Dendritic cell treated with granulocyte-macrophage colony-stimulating factor and Interleukin-4, amounts not matched to agents 40 ng/mL and 50 ng/mL, for 4 days (primary cell): ENCODE measurements at regions not wholly inside any gene's neighbourhood (a gene's known extent, or its start where the extent isn't known, plus 50 kb on each side); places are given as distances from the start of the nearest gene placed in this dataset.

Experiments used
- H3K27ac Mint-ChIP-seq: one replicate; pipeline ENCODE4 v1.8.0; 2022; ENCODE audit warnings: mild to moderate bottlenecking, mixed read lengths
- H3K27me3 Mint-ChIP-seq: one replicate; pipeline ENCODE4 v1.8.0; 2022; ENCODE audit warnings: mild to moderate bottlenecking, mixed read lengths
- H3K36me3 Mint-ChIP-seq: one replicate; pipeline ENCODE4 v1.8.0; 2022; ENCODE audit warnings: low read depth, mixed read lengths
- H3K4me1 Mint-ChIP-seq: one replicate; pipeline ENCODE4 v1.8.0; 2022; ENCODE audit warnings: low read depth, mixed read lengths
- H3K4me3 Mint-ChIP-seq: one replicate; pipeline ENCODE4 v1.8.0; 2022; ENCODE audit warnings: mild to moderate bottlenecking, moderate library complexity, mixed read lengths
- H3K9me3 Mint-ChIP-seq: one replicate; pipeline ENCODE4 v1.8.0; 2022; ENCODE audit warnings: mixed read lengths
- intact Hi-C: fragments of 100-400 bp; cut with micrococcal nuclease; formaldehyde crosslinking; loops from one replicate; pipeline ENCODE4 v1.15.0; 2022

DNA sequence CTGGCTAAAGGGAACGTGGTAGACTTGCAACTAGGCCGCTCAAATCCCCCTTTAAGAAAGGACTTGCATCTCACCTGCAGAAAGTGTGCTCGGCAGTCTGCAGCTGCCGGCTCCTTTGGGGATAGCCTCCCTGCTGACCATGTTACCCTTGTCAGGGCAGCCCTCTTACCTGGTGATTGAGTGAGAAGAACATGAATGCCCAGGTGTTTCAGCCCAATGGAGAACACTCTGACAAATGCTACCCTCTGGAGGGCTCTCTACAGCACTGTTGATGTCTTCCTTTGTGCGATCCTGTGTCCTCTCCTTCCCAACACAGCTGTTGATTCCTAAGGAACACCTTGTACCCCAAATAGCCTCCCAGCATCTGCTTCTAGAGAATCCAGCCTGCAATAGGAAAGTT is 178.7 kb upstream of the LDB2 start:
- Mint-ChIP-seq H3K9me3 (no peaks in the 10 kb centered on the region), H3K4me1 (no peaks in the 10 kb centered on the region), H3K27ac (no peak overlapping the region), H3K4me3 (no peak overlapping the region), H3K27me3 (peaks cover 1% of the 10 kb centered on the region), H3K36me3 (no peaks in the 10 kb centered on the region)
- intact Hi-C loops: no loop called here

DNA sequence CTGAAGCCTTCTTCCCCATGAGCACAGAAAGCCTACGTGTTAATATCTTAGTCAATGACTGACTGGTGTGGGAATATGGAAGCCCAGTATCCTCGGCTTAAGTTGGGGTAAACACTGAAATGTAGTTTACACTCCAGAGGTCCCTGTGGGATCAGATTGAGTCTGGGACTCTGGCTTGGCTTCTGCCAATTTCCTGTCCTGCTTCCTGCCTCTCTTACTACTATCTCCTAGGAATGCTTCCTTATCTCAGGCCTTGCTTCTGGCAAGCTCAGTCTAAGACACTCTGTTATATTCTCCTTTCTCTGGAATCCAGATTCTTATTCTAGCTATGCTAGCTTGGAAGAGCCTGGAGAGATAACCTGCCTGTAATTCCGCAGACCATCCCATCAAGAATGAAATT is 174.0 kb upstream of the LDB2 start:
- Mint-ChIP-seq H3K36me3 (no peaks in the 10 kb centered on the region), H3K27ac (no peak overlapping the region), H3K27me3 (peaks cover 1% of the 10 kb centered on the region), H3K4me3 (no peak overlapping the region), H3K9me3 (no peaks in the 10 kb centered on the region), H3K4me1 (no peaks in the 10 kb centered on the region)
- intact Hi-C loops: no loop called here

DNA sequence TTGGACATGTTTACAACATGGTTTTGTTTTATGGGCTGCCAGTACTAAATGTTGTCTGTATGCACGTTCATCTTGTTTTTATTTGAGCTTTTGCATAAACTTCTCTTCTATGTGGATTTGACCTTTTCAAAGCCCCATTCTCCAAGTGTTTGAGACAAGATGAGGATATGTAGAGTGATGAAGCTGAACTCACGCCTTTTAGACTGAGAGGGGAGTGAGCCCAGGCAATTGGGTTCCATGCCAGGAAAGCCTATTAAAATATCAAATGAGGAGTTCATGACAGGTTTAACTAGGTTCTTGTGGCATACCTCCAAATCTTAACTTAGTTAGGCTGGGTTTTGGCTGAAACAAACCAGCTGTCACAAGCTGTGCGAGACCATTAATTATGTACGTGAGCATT is 170.4 kb upstream of the LDB2 start:
- Mint-ChIP-seq H3K27me3 (no peaks in the 10 kb centered on the region), H3K4me1 (no peaks in the 10 kb centered on the region), H3K9me3 (no peaks in the 10 kb centered on the region), H3K27ac (no peak overlapping the region), H3K4me3 (no peak overlapping the region), H3K36me3 (no peaks in the 10 kb centered on the region)
- intact Hi-C loops: no loop called here

DNA sequence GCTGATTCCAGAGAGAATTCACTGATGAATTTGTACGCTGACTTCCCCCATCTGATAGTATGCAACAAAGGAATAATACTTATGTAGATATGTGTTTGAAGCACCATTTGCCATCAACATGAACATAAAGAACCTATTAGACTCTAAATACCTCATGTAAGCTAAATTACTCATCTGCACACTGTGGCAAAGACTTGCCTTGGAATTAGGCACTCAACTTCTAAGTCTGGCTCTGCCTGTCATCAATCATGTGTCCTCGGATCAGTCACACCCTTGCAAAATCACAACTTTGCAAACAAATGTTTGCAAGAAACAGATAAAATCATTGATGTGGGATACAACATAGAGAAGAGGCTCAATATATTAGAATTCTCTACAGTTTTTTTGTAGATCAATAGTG is 169.9 kb upstream of the LDB2 start:
- Mint-ChIP-seq H3K36me3 (no peaks in the 10 kb centered on the region), H3K27ac (no peak overlapping the region), H3K4me3 (no peak overlapping the region), H3K4me1 (no peaks in the 10 kb centered on the region), H3K27me3 (no peaks in the 10 kb centered on the region), H3K9me3 (no peaks in the 10 kb centered on the region)
- intact Hi-C loops: no loop called here

DNA sequence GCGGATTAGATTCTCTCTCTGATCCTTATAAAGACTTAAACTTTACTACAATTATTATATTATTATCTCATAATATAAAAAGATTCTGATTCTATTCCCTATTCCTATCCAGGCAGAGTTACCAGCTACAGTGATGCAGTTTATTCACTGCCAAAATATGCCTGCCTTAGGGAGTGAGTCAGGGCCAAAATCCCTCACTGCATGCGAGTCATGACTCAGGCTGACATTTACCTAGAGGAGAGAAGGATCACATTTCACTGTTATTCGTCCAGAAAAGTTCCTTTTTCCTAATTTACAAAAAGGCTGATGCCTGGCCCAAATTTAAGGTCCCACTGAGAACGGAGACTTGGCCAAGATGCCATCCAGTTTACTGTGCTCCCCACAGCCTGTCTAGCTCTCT is 168.5 kb upstream of the LDB2 start:
- no peak overlapping the region for H3K27ac Mint-ChIP-seq
- no peaks in the 10 kb centered on the region for H3K27me3 Mint-ChIP-seq
- H3K9me3 Mint-ChIP-seq: no peaks in the 10 kb centered on the region
- H3K4me3 Mint-ChIP-seq: no peak overlapping the region
- H3K4me1 Mint-ChIP-seq: no peaks in the 10 kb centered on the region
- intact Hi-C loops: no loop called here
- H3K36me3 Mint-ChIP-seq: no peaks in the 10 kb centered on the region

DNA sequence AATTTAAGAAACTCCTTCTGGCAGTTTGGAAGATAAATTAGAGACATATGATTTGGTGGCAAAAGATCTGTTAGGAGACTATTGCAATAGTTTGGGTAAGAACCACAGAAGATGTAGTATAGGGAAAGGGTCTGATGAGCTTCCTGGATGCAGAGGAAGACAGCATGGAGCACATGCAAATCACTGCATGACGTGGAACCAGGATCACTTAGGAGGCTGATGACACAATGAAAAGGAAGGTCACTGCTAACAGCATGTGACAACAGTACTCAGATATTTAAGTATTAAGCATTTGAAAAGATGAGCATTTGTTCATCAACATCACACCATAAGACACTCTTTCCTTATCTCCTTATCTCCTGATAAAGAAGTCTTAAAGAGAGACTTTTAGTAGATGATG is 167.8 kb upstream of the LDB2 start:
- Mint-ChIP-seq H3K27ac (no peak overlapping the region), H3K4me1 (no peaks in the 10 kb centered on the region), H3K27me3 (no peaks in the 10 kb centered on the region), H3K9me3 (no peaks in the 10 kb centered on the region), H3K36me3 (no peaks in the 10 kb centered on the region), H3K4me3 (no peak overlapping the region)
- intact Hi-C loops: no loop called here

DNA sequence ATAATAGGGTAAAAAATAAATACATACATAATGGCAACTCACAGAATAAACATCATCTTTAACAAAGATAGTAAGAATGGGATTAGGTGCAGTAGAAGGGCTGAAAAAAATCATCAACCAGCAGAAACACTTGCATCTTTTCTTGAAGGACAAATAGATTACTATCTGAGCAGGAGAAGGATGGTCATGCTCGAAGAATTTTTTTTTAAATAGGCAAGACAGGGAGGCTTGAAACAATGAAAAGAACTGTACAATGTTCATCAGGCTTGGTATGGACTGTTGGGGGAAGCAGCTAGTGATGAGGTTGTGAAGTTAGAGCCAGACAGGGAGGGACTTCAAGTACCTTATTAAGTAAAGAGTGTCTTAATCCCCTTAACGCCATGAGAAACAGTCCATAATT is 167.4 kb upstream of the LDB2 start:
- no peaks in the 10 kb centered on the region for H3K9me3 Mint-ChIP-seq
- no peaks in the 10 kb centered on the region for H3K36me3 Mint-ChIP-seq
- H3K4me1 Mint-ChIP-seq: no peaks in the 10 kb centered on the region
- intact Hi-C loops: no loop called here
- H3K27me3 Mint-ChIP-seq: no peaks in the 10 kb centered on the region
- H3K27ac Mint-ChIP-seq: no peak overlapping the region
- H3K4me3 Mint-ChIP-seq: no peak overlapping the region

DNA sequence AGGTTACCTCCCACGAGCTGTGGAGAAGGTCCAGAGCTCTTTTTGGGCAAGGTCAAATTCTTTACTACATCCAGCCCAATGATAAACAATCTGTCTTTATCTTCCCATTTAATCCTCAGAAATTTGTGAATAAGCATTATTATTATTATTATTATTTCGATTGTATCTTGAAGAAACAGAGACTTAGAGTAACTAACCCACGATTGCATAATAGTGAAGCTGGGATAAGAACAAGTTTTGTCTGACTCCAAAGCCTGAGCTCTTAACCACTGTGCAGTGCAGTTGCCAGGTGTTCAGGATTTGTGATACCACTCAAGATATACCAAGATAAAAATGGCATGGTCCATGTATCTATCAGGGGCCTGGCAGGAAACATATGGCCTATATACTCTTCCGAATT is 166.5 kb upstream of the LDB2 start:
- Mint-ChIP-seq H3K4me1 (no peaks in the 10 kb centered on the region), H3K4me3 (no peak overlapping the region), H3K9me3 (peaks cover 8% of the 10 kb centered on the region), H3K27me3 (no peaks in the 10 kb centered on the region), H3K36me3 (no peaks in the 10 kb centered on the region), H3K27ac (no peak overlapping the region)
- intact Hi-C loops: no loop called here

DNA sequence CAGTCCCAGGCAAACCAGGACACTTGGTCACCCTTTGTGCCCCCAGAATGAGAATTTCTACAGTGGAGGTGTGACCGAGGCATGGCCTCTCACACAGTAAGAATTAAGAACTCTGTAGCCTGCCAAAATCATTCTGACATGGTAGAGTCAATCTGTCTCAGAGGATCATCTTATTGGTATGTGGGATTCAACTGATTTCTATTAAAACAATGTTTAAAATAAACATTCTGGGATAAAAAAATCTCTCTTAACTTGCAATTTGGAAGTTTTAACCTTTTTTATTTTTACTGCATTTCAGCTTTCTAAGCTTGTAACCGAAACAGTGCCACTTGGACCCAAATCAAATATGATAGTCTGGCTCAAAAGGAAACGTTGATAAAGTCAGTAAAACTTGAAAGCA is 165.4 kb upstream of the LDB2 start:
- Mint-ChIP-seq H3K27me3 (no peaks in the 10 kb centered on the region), H3K36me3 (no peaks in the 10 kb centered on the region), H3K9me3 (peaks cover 13% of the 10 kb centered on the region), H3K27ac (no peak overlapping the region), H3K4me1 (no peaks in the 10 kb centered on the region), H3K4me3 (no peak overlapping the region)
- intact Hi-C loops: no loop called here

DNA sequence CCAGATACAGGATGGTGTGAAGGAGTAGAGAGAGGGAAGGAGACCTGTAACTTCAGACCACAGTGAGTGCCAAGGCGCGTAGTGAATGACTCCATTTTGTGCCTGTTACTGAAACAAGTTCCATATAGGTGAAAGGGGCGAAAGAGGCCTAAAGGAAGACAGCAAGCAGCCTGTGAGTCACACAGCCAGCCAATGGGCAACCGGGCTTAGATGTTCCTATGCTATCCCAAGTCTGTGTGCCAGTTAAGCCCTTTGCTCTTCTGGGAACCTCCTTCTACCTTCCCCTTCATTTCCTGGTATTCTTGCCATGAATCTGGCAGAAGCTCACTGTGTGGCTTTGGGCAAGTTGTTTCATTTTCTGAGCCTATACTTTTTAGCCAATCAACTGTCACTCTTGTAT is 161.8 kb upstream of the LDB2 start:
- H3K4me1 Mint-ChIP-seq: no peaks in the 10 kb centered on the region
- H3K4me3 Mint-ChIP-seq: no peak overlapping the region
- H3K9me3 Mint-ChIP-seq: peaks cover 13% of the 10 kb centered on the region

DNA sequence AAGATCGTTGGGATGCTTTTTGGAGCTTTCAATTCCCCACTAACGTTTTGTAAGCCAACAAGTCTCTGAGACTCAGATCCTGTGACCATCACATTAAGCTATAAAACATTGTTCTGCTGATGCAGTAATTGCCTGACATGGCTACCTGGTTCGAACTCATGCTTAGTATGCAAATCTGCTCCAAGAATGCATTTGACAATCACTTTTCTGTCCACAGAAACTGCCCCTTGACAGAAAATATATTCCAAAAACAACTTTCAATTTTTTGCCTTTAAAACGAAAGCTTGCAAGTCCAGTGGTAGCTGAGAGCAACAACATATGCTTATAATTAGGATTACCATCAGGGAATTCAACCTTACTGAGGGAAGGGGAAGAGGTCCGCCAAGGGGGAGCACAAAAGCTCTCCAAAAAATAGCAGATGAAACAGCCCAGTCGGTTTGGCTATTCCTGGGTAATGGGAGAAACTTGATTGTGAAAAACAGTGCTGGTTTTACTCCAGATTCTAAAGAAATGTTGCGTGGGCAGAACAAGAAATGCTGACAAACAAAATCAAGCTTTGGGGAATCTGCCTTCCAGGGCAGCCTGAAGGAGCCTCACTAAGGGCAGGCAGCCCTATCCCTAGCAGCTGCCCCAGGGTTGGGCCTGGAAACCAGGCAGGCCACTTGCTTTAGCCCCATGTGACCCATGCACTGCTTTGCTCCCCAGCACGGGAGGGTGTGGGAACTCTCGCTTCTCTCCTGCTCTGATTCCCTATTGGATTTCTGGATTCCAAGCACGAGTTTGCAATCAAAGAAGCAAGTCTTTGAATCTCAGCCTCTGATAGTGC is 160.7 kb upstream of the LDB2 start:
- Mint-ChIP-seq H3K4me1 (no peaks in the 10 kb centered on the region), H3K9me3 (peaks cover 13% of the 10 kb centered on the region), H3K27me3 (no peaks in the 10 kb centered on the region), H3K4me3 (no peak overlapping the region), H3K27ac (no peak overlapping the region), H3K36me3 (no peaks in the 10 kb centered on the region)
- intact Hi-C loops: no loop called here

More for the DNA sequence above, 161.8 kb upstream of the LDB2 start:
- no peaks in the 10 kb centered on the region for H3K36me3 Mint-ChIP-seq
- no peaks in the 10 kb centered on the region for H3K27me3 Mint-ChIP-seq
- H3K27ac Mint-ChIP-seq: no peak overlapping the region
- intact Hi-C loops: no loop called here

DNA sequence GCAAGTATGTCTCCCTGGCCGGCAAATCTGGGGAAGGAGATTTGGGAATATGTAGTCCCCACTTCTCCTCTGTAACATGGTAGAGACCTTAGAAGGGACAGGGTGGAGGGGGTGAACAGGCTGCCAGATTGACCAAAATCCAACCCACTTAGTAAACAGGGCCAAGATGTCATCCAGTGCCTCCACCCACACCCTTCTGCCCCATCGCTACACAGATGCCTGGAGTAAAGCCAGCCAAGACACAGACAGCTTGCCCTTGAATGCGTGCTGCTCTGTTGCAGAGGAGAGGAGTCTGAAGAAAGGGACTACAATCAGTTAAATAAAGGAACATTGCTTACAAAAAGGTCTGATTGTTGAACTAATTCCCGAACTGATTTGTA is 160.1 kb upstream of the LDB2 start:
- no peaks in the 10 kb centered on the region for H3K36me3 Mint-ChIP-seq
- intact Hi-C loops: no loop called here
- H3K4me1 Mint-ChIP-seq: no peaks in the 10 kb centered on the region
- no peak overlapping the region for H3K4me3 Mint-ChIP-seq
- no peak overlapping the region for H3K27ac Mint-ChIP-seq
- H3K27me3 Mint-ChIP-seq: no peaks in the 10 kb centered on the region
- peaks cover 13% of the 10 kb centered on the region for H3K9me3 Mint-ChIP-seq

DNA sequence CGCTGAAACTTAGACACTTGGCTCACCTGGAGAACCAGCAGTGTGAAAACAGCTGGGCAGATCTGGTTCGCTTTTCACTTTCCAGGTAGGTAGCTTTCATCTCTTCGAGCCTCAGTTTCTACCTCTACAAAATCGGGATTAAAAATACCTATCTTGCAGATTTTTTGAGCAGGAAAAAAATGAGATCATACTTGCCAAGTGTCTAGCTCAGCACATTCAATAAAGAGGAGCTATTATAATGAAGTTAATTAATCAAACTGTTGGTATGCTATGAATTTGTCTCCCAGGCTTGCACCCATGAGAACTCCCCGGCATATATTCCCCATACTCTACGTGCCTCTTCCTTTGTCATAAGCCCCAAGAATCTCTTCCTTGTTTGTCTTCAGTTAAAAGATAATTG is 158.6 kb upstream of the LDB2 start:
- no peaks in the 10 kb centered on the region for H3K27me3 Mint-ChIP-seq
- intact Hi-C loops: no loop called here
- no peaks in the 10 kb centered on the region for H3K4me1 Mint-ChIP-seq
- H3K27ac Mint-ChIP-seq: no peak overlapping the region
- no peaks in the 10 kb centered on the region for H3K36me3 Mint-ChIP-seq
- no peak overlapping the region for H3K4me3 Mint-ChIP-seq
- H3K9me3 Mint-ChIP-seq: peaks cover 24% of the 10 kb centered on the region

DNA sequence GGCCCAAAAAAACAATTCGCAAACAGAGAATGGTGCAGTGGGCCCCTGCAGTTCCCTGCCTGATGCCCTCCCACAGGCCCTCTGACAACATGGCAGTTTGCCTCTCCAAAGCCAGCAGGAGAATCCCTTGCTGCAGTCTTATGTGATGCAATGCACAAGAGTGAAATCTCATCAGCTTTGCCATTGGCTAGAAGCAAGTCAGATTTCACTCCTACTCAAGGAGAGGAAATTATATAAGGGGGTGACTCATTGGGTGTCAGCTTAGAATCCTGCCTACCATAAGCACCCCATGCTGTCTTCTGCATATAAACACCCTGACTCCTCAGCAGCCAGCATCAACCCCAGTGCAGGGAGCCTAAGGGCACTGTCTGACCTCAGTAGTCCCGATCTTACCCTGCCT is 157.3 kb upstream of the LDB2 start:
- Mint-ChIP-seq H3K36me3 (no peaks in the 10 kb centered on the region), H3K4me1 (no peaks in the 10 kb centered on the region), H3K27ac (no peak overlapping the region), H3K9me3 (peaks cover 24% of the 10 kb centered on the region), H3K4me3 (no peak overlapping the region), H3K27me3 (no peaks in the 10 kb centered on the region)
- intact Hi-C loops: no loop called here

DNA sequence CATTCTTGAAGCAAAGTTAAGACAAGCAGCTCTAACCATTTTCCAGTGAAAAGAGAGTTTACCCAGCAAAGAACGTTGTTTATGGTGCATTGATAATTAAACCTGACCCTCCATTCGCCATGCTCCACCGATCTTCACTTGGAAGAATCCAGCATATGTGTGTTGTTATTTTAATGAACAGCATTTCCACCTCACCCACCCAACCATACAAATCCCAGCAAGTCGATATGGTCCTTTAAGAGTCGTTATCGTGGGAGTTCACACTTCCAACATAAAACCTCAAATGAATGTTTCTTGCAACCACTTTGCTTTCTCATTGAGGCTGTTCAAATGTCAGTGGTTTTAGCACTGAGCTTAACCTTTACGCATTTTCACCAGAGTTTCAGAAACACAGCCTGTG is 147.4 kb upstream of the LDB2 start:
- H3K27me3 Mint-ChIP-seq: no peaks in the 10 kb centered on the region
- H3K9me3 Mint-ChIP-seq: peaks cover 16% of the 10 kb centered on the region
- H3K4me3 Mint-ChIP-seq: no peak overlapping the region
- no peaks in the 10 kb centered on the region for H3K4me1 Mint-ChIP-seq
- intact Hi-C loops: no loop called here
- H3K36me3 Mint-ChIP-seq: no peaks in the 10 kb centered on the region
- no peak overlapping the region for H3K27ac Mint-ChIP-seq
